Right lobe of liver (tissue), 6 donors: ENCODE measurements at regions not wholly inside any gene's neighbourhood (a gene's known extent, or its start where the extent isn't known, plus 50 kb on each side); places are given as distances from the start of the nearest gene placed in this dataset.

Source experiments
- ATAC-seq, 4 donors: fragments of 200-7000 bp; cut with Tn5 transposase; one replicate each; pipeline ENCODE4 v1.9.1; 2020; ENCODE audit warnings: mild to moderate bottlenecking in 4 of 4, moderate library complexity in 4 of 4
- DNase-seq, 3 donors: peaks; one replicate each; pipeline ENCODE4 v3.0.0-alpha.2; 2020
- H3K27ac ChIP-seq, 3 donors: fragments of 200-600 bp; one replicate each; pipeline ENCODE4 v1.8.0; 2022
- H3K27me3 ChIP-seq, 2 donors: fragments of 200-600 bp; one replicate each; pipeline ENCODE4 v1.8.0; 2022
- H3K36me3 ChIP-seq, 4 donors: fragments of 200-600 bp; sonication (generic) in 1 of 4; one replicate each; pipeline versions ENCODE4 v1.5.1 to v1.8.0; 2017 to 2022; ENCODE audit warnings: control low read depth in 1 of 4
- H3K4me1 ChIP-seq, 4 donors: fragments of 200-600 bp; sonication (generic) in 1 of 4; one replicate each; pipeline versions ENCODE4 v1.5.1 to v1.8.0; 2017 to 2022; ENCODE audit warnings: control low read depth in 1 of 4
- H3K4me3 ChIP-seq, 3 donors: fragments of 200-600 bp; one replicate each; pipeline ENCODE4 v1.8.0; 2022
- H3K9me3 ChIP-seq, 4 donors: fragments of 200-600 bp; sonication (generic) in 1 of 4; one replicate each; pipeline versions ENCODE4 v1.5.1 to v1.8.0; 2017 to 2022; ENCODE audit warnings: control low read depth in 1 of 4
- POLR2A ChIP-seq: fragments of 450-650 bp; IDR thresholded peaks from one replicate; pipeline ENCODE4 v1.6.1; 2017; ENCODE audit warnings: antibody characterized with exemption, mild to moderate bottlenecking
- WGBS: methylation state at CpG from one replicate; pipeline ENCODE4 v1.1.6; 2018; ENCODE audit warnings: low coverage, low lambda C conversion rate; ENCODE audit not compliant: insufficient coverage; ENCODE audit errors: missing lambda C conversion rate; 5-methylcytosine and 5-hydroxymethylcytosine counted together
- intact Hi-C, 2 donors: fragments of 100-400 bp; cut with DNase I; formaldehyde crosslinking; loops; one replicate each; pipeline versions ENCODE4 v1.11.2 to v1.14.1; 2022
- TF ChIP-seq, protein P1 (sequence below), 4 donors: fragments of 200-600 bp in 3 of 4; fragments of 450-650 bp in 1 of 4; IDR thresholded peaks; one replicate each; pipeline versions ENCODE4 v1.5.1 to v1.8.0; 2016 to 2022; ENCODE audit warnings: antibody characterized with exemption in 4 of 4, mild to moderate bottlenecking in 2 of 4
- donor health status: DM: no; HTN: yes; CAD: no.
- donor health status: DM: no; HTN: no; CAD: no.
- donor health status: DM: no; HTN: no; CAD: no.
- donor health status: DM: no; HTN: yes; CAD: no.
- donor health status: DM: no; HTN: yes; CAD: no.

- H3K9me3 ChIP-seq = no peaks in the 10 kb centered on the region
- no peaks in the 10 kb centered on the region for H3K27me3 ChIP-seq
- WGBS = 42% methylated on average over 5 of the region's 5 CpGs
- DNase-seq (no peak), ATAC-seq (no peak)
- no peak overlapping the region for H3K27ac ChIP-seq
- no peak overlapping the region for H3K4me3 ChIP-seq
- H3K36me3 ChIP-seq = no peaks in the 10 kb centered on the region
- TF ChIP-seq POLR2A = no peak
- TF ChIP-seq, protein P1, sequence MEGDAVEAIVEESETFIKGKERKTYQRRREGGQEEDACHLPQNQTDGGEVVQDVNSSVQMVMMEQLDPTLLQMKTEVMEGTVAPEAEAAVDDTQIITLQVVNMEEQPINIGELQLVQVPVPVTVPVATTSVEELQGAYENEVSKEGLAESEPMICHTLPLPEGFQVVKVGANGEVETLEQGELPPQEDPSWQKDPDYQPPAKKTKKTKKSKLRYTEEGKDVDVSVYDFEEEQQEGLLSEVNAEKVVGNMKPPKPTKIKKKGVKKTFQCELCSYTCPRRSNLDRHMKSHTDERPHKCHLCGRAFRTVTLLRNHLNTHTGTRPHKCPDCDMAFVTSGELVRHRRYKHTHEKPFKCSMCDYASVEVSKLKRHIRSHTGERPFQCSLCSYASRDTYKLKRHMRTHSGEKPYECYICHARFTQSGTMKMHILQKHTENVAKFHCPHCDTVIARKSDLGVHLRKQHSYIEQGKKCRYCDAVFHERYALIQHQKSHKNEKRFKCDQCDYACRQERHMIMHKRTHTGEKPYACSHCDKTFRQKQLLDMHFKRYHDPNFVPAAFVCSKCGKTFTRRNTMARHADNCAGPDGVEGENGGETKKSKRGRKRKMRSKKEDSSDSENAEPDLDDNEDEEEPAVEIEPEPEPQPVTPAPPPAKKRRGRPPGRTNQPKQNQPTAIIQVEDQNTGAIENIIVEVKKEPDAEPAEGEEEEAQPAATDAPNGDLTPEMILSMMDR (IDR thresholded peaks at IDR 0.05) = no peak
- no peaks in the 10 kb centered on the region for H3K4me1 ChIP-seq
- intact Hi-C loops = no loop called here
These were observed 110.8 kb upstream of the IRX1 start for GRCh38 chr5:3484836-3485235.

DNA sequence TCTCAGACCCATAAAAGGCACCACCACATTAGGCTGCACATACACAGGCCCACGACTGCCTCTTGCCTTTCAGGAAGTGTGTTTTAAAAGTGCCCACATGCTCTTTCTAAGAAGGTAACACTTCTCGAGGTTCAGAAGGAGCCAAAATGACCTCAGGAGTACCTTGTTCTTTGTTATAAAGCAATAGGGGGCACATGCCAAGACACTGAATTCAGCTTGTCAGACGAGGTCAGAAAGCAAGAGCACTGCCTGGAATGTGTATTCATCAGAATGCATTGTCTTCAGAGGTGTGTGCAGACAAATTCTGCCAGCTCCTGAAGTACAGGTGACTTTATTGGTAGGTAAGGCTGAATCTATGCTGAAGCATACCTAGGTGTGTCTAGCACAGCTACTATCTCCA is 114.5 kb upstream of the IRX1 start:
- DNase-seq (no peak), ATAC-seq (no peak)
- intact Hi-C loops = no loop called here
- H3K27me3 ChIP-seq = no peaks in the 10 kb centered on the region
- no peaks in the 10 kb centered on the region for H3K9me3 ChIP-seq
- no peak overlapping the region for H3K4me3 ChIP-seq
- WGBS = 30% methylated on average over 3 of the region's 3 CpGs
- H3K36me3 ChIP-seq = no peaks in the 10 kb centered on the region
- no peak for TF ChIP-seq POLR2A
- TF ChIP-seq, protein P1 (IDR thresholded peaks at IDR 0.05) = no peak
- no peaks in the 10 kb centered on the region for H3K4me1 ChIP-seq
- no peak overlapping the region for H3K27ac ChIP-seq

GRCh38 chr5:3475674-3476073 is 120.0 kb upstream of the IRX1 start:
- Histone ChIP-seq H3K4me1 (no peaks in the 10 kb centered on the region), H3K4me3 (no peak overlapping the region), H3K27me3 (no peaks in the 10 kb centered on the region), H3K9me3 (no peaks in the 10 kb centered on the region), H3K36me3 (no peaks in the 10 kb centered on the region), H3K27ac (no peak overlapping the region)
- intact Hi-C loops = no loop called here
- WGBS = 33% methylated on average over 1 of the region's 1 CpG
- no peak for TF ChIP-seq POLR2A
- TF ChIP-seq, protein P1 (IDR thresholded peaks at IDR 0.05) = no peak
- ATAC-seq (no peak), DNase-seq (no peak)

DNA sequence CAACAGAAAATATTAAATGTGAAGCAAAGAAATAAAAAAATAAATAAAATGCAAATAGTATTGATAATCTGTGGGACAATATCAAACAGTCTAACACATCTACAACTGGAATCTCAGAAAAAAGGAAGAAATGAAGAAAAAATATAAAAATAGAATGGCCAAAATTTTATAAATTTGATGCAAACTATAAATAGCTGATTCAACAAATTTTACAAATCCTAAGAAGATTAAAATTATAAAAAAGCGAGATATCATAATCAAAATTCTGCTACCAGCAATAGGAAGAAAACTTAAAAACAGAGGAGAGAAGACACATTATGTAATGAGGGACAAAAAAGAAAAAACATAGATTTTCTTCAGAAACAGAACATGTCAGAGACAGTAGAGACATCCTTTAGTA is 129.2 kb upstream of the IRX1 start:
- TF ChIP-seq, protein P1 (IDR thresholded peaks at IDR 0.05) = no peak
- TF ChIP-seq POLR2A = no peak
- 42% methylated on average over 1 of the region's 1 CpG for WGBS

DNA sequence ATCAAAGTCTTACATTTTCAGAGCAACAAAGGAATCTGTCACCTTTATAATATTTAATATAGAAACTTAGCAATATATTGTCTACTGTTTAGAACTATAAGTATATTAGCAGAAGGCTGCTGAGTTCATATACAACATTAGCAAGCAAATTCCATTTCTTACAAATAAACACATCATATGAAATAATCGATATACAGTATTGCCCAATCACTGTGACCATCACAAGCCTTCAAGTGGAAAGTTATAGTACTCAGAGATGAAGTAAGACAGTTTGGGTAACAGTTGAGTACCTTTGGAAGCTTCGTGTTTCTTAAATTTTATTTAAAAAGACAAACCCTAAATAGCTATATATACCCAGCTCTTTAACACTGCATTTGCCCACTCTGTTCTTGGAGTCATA is 135.2 kb upstream of the IRX1 start:
- no peaks in the 10 kb centered on the region for H3K36me3 ChIP-seq
- no peak overlapping the region for H3K27ac ChIP-seq
- H3K4me1 ChIP-seq = no peaks in the 10 kb centered on the region
- H3K4me3 ChIP-seq = no peak overlapping the region
- ATAC-seq = no peak
- H3K27me3 ChIP-seq = no peaks in the 10 kb centered on the region
- TF ChIP-seq, protein P1 (IDR thresholded peaks at IDR 0.05) = no peak
- no peak for TF ChIP-seq POLR2A
- intact Hi-C loops = no loop called here
- no peaks in the 10 kb centered on the region for H3K9me3 ChIP-seq
- no peak for DNase-seq
- 43% methylated on average over 2 of the region's 2 CpGs for WGBS

More for the DNA sequence above, 129.2 kb upstream of the IRX1 start:
- DNase-seq (no peak), ATAC-seq (no peak)
- Histone ChIP-seq H3K27me3 (no peaks in the 10 kb centered on the region), H3K9me3 (peaks cover 0 to 4% (median 0%) of the 10 kb centered on the region in 4 donors), H3K4me1 (no peaks in the 10 kb centered on the region), H3K27ac (no peak overlapping the region), H3K36me3 (no peaks in the 10 kb centered on the region), H3K4me3 (no peak overlapping the region)
- intact Hi-C loops = no loop called here
